Osteocyte (in vitro differentiated cells): ENCODE measurements at regions not wholly inside any gene's neighbourhood (a gene's known extent, or its start where the extent isn't known, plus 50 kb on each side); places are given as distances from the start of the nearest gene placed in this dataset.

Experiments used
- DNase-seq: peaks from one replicate; pipeline ENCODE4 v3.0.0; 2021; ENCODE audit warnings: mixed read lengths; ENCODE audit not compliant: unreplicated experiment; ENCODE audit errors: extremely low spot score
- H3K27ac Mint-ChIP-seq: one replicate; pipeline ENCODE4 v1.8.0; 2021; ENCODE audit warnings: mild to moderate bottlenecking, mixed read lengths; ENCODE audit not compliant: unreplicated experiment
- H3K27me3 Mint-ChIP-seq: one replicate; pipeline ENCODE4 v1.8.0; 2021; ENCODE audit warnings: mixed read lengths; ENCODE audit not compliant: unreplicated experiment
- H3K36me3 Mint-ChIP-seq: one replicate; pipeline ENCODE4 v1.8.0; 2021; ENCODE audit warnings: mixed read lengths; ENCODE audit not compliant: unreplicated experiment
- H3K4me1 Mint-ChIP-seq: one replicate; pipeline ENCODE4 v1.8.0; 2021; ENCODE audit warnings: mixed read lengths; ENCODE audit not compliant: unreplicated experiment
- H3K4me3 Mint-ChIP-seq: one replicate; pipeline ENCODE4 v1.8.0; 2021; ENCODE audit warnings: mild to moderate bottlenecking, moderate library complexity, mixed read lengths; ENCODE audit not compliant: unreplicated experiment
- H3K9me3 Mint-ChIP-seq: one replicate; pipeline ENCODE4 v1.8.0; 2021; ENCODE audit warnings: mixed read lengths; ENCODE audit not compliant: unreplicated experiment
- TF ChIP-seq, protein P1 (sequence below): fragments of 200-600 bp; sonication (generic); IDR thresholded peaks from 2 replicates; pipeline ENCODE4 v1.5.0; 2021; ENCODE audit warnings: antibody characterized with exemption, mild to moderate bottlenecking, moderate library complexity

DNA sequence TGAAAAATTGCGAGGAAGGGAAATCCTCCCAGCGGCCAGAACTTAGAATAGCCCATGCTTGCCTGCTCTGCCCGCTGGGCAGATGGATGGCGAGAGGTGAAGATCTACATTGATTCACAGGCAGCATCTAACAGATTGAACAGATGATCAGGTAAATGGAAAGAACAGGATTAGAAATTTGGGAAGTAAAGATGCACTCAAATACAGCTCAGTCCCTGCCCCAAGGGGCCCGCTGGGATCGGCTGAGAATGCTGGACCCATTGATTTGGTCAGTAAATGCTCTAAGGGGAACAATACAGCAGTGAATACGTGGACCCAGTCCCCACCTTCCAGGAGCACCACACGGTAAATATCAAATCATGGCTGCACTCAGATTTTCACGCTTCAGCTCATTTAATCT is 248.2 kb downstream of the MATN1 start:
- Mint-ChIP-seq H3K36me3 (no peaks in the 10 kb centered on the region), H3K4me3 (no peak overlapping the region), H3K27ac (no peak overlapping the region), H3K4me1 (no peaks in the 10 kb centered on the region), H3K27me3 (no peaks in the 10 kb centered on the region), H3K9me3 (peaks cover 4% of the 10 kb centered on the region)
- TF ChIP-seq, protein P1, sequence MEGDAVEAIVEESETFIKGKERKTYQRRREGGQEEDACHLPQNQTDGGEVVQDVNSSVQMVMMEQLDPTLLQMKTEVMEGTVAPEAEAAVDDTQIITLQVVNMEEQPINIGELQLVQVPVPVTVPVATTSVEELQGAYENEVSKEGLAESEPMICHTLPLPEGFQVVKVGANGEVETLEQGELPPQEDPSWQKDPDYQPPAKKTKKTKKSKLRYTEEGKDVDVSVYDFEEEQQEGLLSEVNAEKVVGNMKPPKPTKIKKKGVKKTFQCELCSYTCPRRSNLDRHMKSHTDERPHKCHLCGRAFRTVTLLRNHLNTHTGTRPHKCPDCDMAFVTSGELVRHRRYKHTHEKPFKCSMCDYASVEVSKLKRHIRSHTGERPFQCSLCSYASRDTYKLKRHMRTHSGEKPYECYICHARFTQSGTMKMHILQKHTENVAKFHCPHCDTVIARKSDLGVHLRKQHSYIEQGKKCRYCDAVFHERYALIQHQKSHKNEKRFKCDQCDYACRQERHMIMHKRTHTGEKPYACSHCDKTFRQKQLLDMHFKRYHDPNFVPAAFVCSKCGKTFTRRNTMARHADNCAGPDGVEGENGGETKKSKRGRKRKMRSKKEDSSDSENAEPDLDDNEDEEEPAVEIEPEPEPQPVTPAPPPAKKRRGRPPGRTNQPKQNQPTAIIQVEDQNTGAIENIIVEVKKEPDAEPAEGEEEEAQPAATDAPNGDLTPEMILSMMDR: no peak
- no peak for DNase-seq

DNA sequence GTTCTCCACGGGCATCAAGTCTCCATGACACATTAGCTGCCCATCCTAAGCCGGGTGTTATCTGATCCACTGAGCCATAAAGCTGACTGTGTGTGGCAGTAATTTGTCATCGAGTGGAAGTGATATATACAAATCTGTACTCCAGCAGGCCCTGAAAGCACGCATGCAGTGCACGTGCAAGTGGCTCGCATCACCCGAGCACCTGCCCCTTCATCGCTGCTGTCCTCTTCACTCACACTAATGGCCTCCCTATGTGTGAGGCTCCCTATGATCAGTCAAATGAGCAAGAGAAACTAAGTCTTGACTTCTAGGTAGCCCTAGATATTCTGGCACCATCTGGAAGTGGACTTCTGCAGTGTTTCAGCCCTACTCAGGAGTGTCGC is 248.6 kb downstream of the MATN1 start:
- no peak overlapping the region for H3K27ac Mint-ChIP-seq
- no peaks in the 10 kb centered on the region for H3K36me3 Mint-ChIP-seq
- H3K9me3 Mint-ChIP-seq: peaks cover 3% of the 10 kb centered on the region
- no peaks in the 10 kb centered on the region for H3K27me3 Mint-ChIP-seq
- H3K4me1 Mint-ChIP-seq: no peaks in the 10 kb centered on the region
- TF ChIP-seq, protein P1: no peak
- no peak for DNase-seq
- H3K4me3 Mint-ChIP-seq: no peak overlapping the region

DNA sequence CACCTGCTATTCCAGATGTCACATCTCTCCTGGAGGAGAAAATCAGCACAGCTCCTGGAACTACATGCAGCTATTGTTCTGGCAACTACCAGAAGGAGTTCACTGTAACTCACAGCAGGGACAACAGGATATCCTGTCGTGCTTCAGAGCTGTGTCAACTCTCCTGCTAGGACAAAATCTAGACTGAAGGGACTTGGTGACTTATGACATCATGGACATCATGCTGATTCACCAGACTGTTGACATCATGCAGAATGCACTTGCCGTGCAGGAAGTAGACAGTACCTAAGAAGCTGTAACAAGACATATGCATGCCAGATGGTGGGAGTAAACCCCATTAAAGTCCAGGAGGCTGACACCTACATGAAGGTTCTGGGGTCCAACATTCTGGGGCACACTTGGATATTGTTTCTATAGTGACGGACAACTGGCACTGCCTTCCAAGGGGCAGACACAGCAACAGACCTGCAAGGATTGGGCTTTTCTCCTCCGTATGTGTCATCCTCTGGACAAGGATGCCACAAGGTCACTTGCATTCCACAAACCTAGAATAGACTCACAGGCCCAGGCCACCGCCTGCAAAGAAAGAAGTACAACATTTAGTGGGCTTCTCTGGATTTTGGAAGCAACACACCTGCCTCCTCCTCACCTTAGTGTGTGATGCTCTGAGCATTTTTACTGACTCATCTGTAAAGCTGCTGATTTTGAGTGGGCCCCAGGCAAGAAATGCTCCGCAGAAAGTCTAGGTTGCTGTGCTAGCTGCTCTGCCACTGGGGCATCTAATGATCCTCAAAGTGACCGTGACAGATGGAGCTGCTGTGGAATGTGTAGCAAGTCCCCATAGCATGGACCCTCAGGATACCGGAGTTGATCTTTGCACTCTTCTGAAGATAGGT is 249.2 kb downstream of the MATN1 start:
- H3K27me3 Mint-ChIP-seq: no peaks in the 10 kb centered on the region
- no peaks in the 10 kb centered on the region for H3K36me3 Mint-ChIP-seq
- no peak overlapping the region for H3K4me3 Mint-ChIP-seq
- TF ChIP-seq, protein P1: no peak
- no peaks in the 10 kb centered on the region for H3K9me3 Mint-ChIP-seq
- no peaks in the 10 kb centered on the region for H3K4me1 Mint-ChIP-seq
- H3K27ac Mint-ChIP-seq: no peak overlapping the region
- no peak for DNase-seq

DNA sequence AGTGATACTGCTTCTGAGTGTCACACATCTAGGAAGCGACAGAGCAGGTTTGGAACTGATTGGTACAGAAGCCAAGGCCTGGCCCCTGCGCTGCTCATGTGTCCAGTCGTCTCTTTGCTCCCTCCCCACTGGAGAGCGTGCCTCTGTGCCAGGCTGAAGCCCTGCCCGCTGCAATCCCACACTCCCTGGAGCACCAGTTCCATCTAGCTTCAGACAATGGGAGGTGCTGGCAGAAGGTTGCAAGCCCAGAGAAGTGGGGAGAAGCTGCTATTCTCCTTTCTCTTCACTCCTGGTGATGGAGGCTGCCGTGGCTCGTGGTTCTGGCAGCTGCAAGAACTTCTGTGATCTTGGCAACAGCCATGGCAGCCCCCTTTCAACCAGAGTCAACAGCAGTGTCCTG is 250.9 kb downstream of the MATN1 start:
- Mint-ChIP-seq H3K27ac (no peak overlapping the region), H3K4me3 (no peak overlapping the region), H3K36me3 (no peaks in the 10 kb centered on the region), H3K27me3 (no peaks in the 10 kb centered on the region), H3K9me3 (no peaks in the 10 kb centered on the region), H3K4me1 (no peaks in the 10 kb centered on the region)
- TF ChIP-seq, protein P1: no peak
- DNase-seq: no peak

DNA sequence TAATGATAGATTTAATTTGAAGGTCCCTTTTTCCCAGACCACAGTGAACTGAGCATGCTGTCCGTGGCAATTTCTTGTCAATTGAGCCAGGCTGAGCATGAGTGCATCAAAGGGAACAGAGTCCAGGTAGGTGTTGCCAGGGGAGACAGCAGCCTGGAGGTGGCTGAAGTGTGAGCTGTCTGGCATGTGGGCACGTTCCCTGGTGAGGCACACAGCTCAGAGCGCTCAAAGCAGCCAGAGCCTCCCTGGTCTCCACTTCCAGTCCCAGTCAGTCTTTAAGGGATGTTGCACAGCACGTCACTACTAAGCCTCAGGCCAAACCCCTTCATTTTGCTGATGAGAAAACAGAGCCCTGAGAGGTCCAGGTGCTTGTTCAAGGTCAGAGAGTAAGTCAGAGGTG is 251.4 kb downstream of the MATN1 start:
- H3K4me3 Mint-ChIP-seq: no peak overlapping the region
- no peaks in the 10 kb centered on the region for H3K36me3 Mint-ChIP-seq
- no peak for DNase-seq
- TF ChIP-seq, protein P1: no peak
- no peak overlapping the region for H3K27ac Mint-ChIP-seq
- no peaks in the 10 kb centered on the region for H3K4me1 Mint-ChIP-seq
- H3K9me3 Mint-ChIP-seq: no peaks in the 10 kb centered on the region
- H3K27me3 Mint-ChIP-seq: no peaks in the 10 kb centered on the region
